HEK293T (cell line): ENCODE measurements at regions not wholly inside any gene's neighbourhood (a gene's known extent, or its start where the extent isn't known, plus 50 kb on each side); places are given as distances from the start of the nearest gene placed in this dataset.

ENCODE experiments used
- CTCF ChIA-PET: fragments of 350-600 bp; formaldehyde crosslinking; extraction: SDS; loops from one replicate; lab custom pipeline; 2021; ENCODE audit warnings: antibody characterized with exemption, inconsistent platforms; lab: Yijun Ruan, JAX
- POLR2A ChIA-PET: fragments of 350-600 bp; formaldehyde crosslinking; extraction: SDS; loops from one replicate; lab custom pipeline; 2020; ENCODE audit warnings: antibody characterized with exemption, inconsistent platforms; lab: Yijun Ruan, JAX
- DNase-seq: peaks from one replicate; pipeline ENCODE4 v3.0.0; 2012; ENCODE audit warnings: mixed read lengths; ENCODE audit errors: extremely low spot score
- ARNT ChIP-seq: fragments of 450-650 bp; IDR thresholded peaks from 2 replicates; pipeline ENCODE4 v1.6.1; 2017; ENCODE audit warnings: mild to moderate bottlenecking
- BHLHE40 ChIP-seq: fragments of 450-650 bp; IDR thresholded peaks from 2 replicates; pipeline ENCODE4 v1.6.1; 2016; ENCODE audit warnings: mild to moderate bottlenecking, moderate library complexity, borderline replicate concordance
- CTBP1 ChIP-seq: fragments of 450-650 bp; IDR thresholded peaks from 2 replicates; pipeline ENCODE4 v1.6.1; 2016; ENCODE audit warnings: borderline replicate concordance
- ELF4 ChIP-seq: fragments of 450-650 bp; IDR thresholded peaks from 2 replicates; pipeline ENCODE4 v1.6.1; 2017; ENCODE audit warnings: antibody characterized with exemption
- FOXA1 ChIP-seq: fragments of 450-650 bp; IDR thresholded peaks from 2 replicates; pipeline ENCODE4 v1.6.1; 2016; ENCODE audit warnings: mild to moderate bottlenecking
- FOXK2 ChIP-seq: fragments of 450-650 bp; IDR thresholded peaks from 2 replicates; pipeline ENCODE4 v1.6.1; 2016; ENCODE audit warnings: mild to moderate bottlenecking
- FOXM1 ChIP-seq: fragments of 450-650 bp; IDR thresholded peaks from 2 replicates; pipeline ENCODE4 v1.6.1; 2017; ENCODE audit warnings: mild to moderate bottlenecking, borderline replicate concordance
- HDGF ChIP-seq: fragments of 450-650 bp; IDR thresholded peaks from 2 replicates; pipeline ENCODE4 v1.6.1; 2017; ENCODE audit warnings: antibody characterized with exemption, borderline replicate concordance
- L3MBTL2 ChIP-seq: fragments of 450-650 bp; conservative IDR thresholded peaks from 2 replicates; pipeline ENCODE4 v1.6.1; 2016; ENCODE audit warnings: mild to moderate bottlenecking
- LEF1 ChIP-seq: fragments of 450-650 bp; IDR thresholded peaks from 2 replicates; pipeline ENCODE4 v1.6.1; 2017; ENCODE audit warnings: mild to moderate bottlenecking, borderline replicate concordance
- NFRKB ChIP-seq: fragments of 450-650 bp; IDR thresholded peaks from 2 replicates; pipeline ENCODE4 v1.6.1; 2016; ENCODE audit warnings: mild to moderate bottlenecking, moderate library complexity
- PKNOX1 ChIP-seq: fragments of 450-650 bp; IDR thresholded peaks from 2 replicates; pipeline ENCODE4 v1.6.1; 2016
- SP1 ChIP-seq: fragments of 450-650 bp; IDR thresholded peaks from 2 replicates; pipeline ENCODE4 v1.6.1; 2017
- SUZ12 ChIP-seq: fragments of 450-650 bp; IDR thresholded peaks from 2 replicates; pipeline ENCODE4 v1.6.1; 2016; ENCODE audit warnings: mild to moderate bottlenecking
- TARDBP ChIP-seq: fragments of 450-650 bp; IDR thresholded peaks from 2 replicates; pipeline ENCODE4 v1.6.1; 2016
- ZNF384 ChIP-seq: fragments of 450-650 bp; IDR thresholded peaks from 2 replicates; pipeline ENCODE4 v1.6.1; 2016

- no peak for DNase-seq
- TF ChIP-seq FOXK2 (no peak), L3MBTL2 (no peak), ZNF384 (no peak), TARDBP (no peak), FOXA1 (no peak), HDGF (no peak), SP1 (no peak), BHLHE40 (no peak), CTBP1 (no peak), SUZ12 (no peak)
- CTCF ChIA-PET, result no interaction called here
- POLR2A ChIA-PET, result no interaction called here
Observed at GRCh38 chr21:15495965-15496364, 233.8 kb upstream of the USP25 start.

- no peak for DNase-seq
- POLR2A ChIA-PET, result no interaction called here
- CTCF ChIA-PET, result no interaction called here
- TF ChIP-seq PKNOX1, result no peak
- TF ChIP-seq CTBP1, result no peak
- no peak for TF ChIP-seq BHLHE40
- no peak for TF ChIP-seq ARNT
- no peak for TF ChIP-seq SP1
- no peak for TF ChIP-seq TARDBP
- TF ChIP-seq FOXK2, result no peak
- no peak for TF ChIP-seq SUZ12
- TF ChIP-seq NFRKB, result no peak
- no peak for TF ChIP-seq HDGF
- no peak for TF ChIP-seq ZNF384
Observed at GRCh38 chr21:15496911-15497310, 232.9 kb upstream of the USP25 start.

GRCh38 chr21:15498455-15498854 lies 231.3 kb upstream of the USP25 start:
- POLR2A ChIA-PET, result no interaction called here
- TF ChIP-seq ZNF384, result no peak
- TF ChIP-seq NFRKB, result no peak
- no peak for TF ChIP-seq LEF1
- TF ChIP-seq FOXA1, result no peak
- TF ChIP-seq CTBP1, result no peak
- TF ChIP-seq L3MBTL2, result no peak
- no peak for TF ChIP-seq ARNT
- CTCF ChIA-PET, result no interaction called here
- no peak for DNase-seq

- ChIA-PET POLR2A (no interaction called here), CTCF (no interaction called here)
- TF ChIP-seq HDGF (no peak), ELF4 (no peak), CTBP1 (no peak), ZNF384 (no peak), LEF1 (no peak), FOXM1 (no peak), BHLHE40 (no peak), TARDBP (no peak), SUZ12 (no peak)
- DNase-seq, result no peak
Observed at GRCh38 chr21:15506086-15506485, 223.7 kb upstream of the USP25 start.

- TF ChIP-seq FOXA1, result no peak
- no peak for TF ChIP-seq NFRKB
- TF ChIP-seq L3MBTL2, result no peak
- no peak for TF ChIP-seq PKNOX1
- TF ChIP-seq CTBP1, result no peak
- TF ChIP-seq FOXK2, result no peak
- no peak for TF ChIP-seq HDGF
- TF ChIP-seq BHLHE40, result no peak
- no peak for TF ChIP-seq SUZ12
- no peak for TF ChIP-seq LEF1
- TF ChIP-seq TARDBP, result no peak
- no peak for TF ChIP-seq ARNT
- TF ChIP-seq ELF4, result no peak
- TF ChIP-seq ZNF384, result no peak
- TF ChIP-seq FOXM1, result no peak
- ChIA-PET CTCF (no interaction called here), POLR2A (no interaction called here)
- no peak for DNase-seq
Observed at GRCh38 chr21:15508554-15508953, 221.2 kb upstream of the USP25 start.

- DNase-seq, result no peak
- POLR2A ChIA-PET, result no interaction called here
- CTCF ChIA-PET, result no interaction called here
- TF ChIP-seq FOXA1 (no peak), ZNF384 (no peak), FOXM1 (no peak)
Observed at GRCh38 chr21:15514073-15514946, 215.5 kb upstream of the USP25 start.

GRCh38 chr21:15515908-15516307 lies 213.9 kb upstream of the USP25 start:
- CTCF ChIA-PET, result no interaction called here
- TF ChIP-seq SP1 (no peak), FOXA1 (no peak)
- DNase-seq, result no peak
- POLR2A ChIA-PET, result no interaction called here
